HS-5 (cell line): ENCODE measurements at regions not wholly inside any gene's neighbourhood (a gene's known extent, or its start where the extent isn't known, plus 50 kb on each side); places are given as distances from the start of the nearest gene placed in this dataset.
A peak's percentile ranks its signal among the peaks of the same experiment; 100 is the strongest.

ENCODE experiments used
- DNase-seq: peaks from one replicate; pipeline ENCODE4 v3.0.0-alpha.2; 2012; ENCODE audit warnings: low read depth

DNA sequence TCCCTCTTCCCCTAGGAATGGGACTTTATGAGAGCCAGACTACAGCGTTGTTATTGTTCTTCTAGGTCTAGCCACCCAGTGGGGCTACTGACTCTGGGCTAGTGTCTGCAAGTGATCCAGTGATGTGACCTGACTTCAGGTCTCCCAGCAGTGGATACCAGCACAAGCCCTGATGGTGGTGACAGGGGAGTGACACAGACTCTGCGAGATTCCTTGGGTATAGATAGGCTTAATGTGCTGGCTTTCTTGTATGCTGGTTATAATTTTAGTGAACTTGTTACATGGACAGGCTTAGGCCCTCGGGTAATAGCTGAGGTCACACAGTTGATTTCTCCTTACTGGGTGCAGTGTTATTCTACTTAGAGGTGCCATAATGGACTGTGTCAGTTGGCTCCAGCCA is 106.9 kb downstream of the TBC1D30 start:
- DNase-seq: no peak

DNA sequence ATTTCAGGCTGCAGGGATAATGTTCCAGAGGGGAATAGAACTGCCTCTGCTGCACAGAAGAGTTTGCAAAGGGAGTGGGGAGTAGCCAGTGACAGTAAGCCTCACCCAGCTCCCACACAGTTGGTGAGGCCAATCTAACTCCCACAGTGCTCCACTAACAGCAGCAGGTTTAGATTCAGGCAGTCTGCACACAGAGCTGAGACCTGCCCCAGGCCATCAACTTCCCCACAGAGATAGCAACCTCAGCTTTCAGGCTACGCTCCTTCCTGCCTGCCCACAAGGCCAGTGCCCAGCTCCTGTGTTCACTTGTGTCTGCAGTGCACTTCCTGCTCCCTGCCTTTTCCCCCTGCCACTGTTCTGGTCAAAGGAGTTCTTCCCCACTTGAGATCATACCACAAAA is 107.5 kb downstream of the TBC1D30 start:
- no peak for DNase-seq

DNA sequence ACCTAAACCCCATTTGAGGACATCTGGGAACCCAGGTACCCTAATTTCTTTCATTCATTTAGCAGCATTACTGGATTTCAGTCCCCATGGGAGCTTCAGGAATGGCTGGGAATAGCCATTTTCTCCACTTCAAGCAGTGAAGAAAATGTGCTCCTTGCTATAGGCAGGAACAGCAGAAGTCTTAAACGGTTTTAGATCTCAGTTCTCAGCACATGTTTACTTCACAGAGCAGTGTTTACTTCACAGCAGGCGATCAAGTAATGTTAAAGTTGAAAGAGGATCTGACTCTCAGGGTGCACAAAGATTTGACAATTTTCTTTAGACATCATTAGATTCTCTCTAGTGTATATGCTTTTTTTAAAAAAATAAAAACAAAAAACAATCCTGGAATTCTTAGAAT is 109.3 kb downstream of the TBC1D30 start:
- DNase-seq: no peak

DNA sequence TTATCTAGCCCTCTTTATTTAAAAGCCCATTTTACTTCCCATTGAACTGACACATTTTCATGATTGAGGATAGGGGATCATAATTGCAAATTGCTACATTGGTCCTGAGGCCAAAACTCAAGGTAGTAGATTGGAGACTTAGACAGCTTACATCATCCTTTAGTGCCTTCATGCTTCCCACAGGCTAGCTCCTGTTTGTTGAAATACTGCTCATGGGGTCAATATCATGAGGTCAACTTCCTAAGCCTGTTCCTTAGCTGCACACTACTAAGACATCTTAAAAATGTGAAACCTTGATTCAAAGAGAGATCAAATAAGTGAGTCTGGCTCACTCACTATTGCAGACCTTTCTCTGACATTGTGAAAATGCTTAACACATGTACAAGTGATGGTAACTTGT is 113.0 kb downstream of the TBC1D30 start:
- DNase-seq: no peak

DNA sequence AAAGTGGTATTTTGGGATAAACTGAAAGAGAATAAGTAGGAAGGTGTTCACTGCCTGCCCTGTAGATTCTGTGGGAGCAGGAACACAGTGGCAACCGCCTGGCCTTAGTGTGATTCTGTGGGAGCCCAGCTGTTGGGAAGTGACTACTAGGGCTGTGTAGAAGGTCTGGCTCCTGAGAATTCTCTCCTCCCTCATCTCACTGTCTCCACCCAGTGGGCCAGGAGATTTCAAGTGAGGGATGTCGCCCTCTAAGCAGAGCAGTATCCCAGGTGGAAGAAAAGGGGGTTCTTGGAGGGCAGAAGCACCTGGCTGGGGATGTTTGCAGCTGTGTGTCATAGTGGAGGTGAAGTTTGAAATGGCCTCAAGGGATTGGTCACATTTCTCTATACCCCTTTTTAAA is 113.7 kb downstream of the TBC1D30 start:
- no peak for DNase-seq

DNA sequence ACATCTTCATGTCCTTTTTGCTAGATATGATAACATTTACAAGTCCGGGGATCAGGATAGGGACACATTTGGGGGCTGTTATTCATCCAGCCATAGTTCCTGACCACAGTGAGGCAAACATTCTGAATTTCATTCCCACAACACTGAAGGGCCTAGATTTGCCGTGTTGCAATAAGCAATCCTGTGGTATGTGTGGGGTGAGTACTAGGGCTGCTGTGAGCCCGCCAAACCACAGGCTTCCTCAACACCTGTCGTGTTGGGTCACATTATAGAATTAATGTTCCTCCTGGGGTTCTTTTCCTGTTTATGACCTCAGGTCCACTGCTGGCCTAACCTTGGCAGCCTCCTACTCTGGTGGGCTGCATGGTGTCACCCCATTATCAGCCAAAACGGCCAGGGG is 119.2 kb downstream of the TBC1D30 start:
- peak; percentile 32 for DNase-seq

DNA sequence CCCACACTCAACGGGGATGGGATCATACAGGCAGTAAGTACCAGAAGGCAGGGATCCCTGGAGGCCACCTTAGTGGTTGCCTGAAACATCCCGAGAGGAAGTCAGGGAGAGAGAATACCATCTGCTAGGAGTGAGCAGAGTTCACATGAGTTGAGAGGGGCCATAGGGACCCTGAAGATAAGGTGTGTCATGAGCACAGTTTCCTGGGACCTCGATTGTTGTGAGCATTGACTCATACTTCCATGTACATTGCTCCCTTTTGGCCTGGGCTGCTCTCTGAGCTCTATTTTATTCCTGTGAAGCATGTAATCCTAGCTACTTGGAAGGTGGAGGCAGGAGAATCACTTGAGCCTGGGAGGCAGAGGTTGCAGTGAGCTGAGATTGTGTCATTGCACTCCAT is 120.5 kb downstream of the TBC1D30 start:
- no peak for DNase-seq

DNA sequence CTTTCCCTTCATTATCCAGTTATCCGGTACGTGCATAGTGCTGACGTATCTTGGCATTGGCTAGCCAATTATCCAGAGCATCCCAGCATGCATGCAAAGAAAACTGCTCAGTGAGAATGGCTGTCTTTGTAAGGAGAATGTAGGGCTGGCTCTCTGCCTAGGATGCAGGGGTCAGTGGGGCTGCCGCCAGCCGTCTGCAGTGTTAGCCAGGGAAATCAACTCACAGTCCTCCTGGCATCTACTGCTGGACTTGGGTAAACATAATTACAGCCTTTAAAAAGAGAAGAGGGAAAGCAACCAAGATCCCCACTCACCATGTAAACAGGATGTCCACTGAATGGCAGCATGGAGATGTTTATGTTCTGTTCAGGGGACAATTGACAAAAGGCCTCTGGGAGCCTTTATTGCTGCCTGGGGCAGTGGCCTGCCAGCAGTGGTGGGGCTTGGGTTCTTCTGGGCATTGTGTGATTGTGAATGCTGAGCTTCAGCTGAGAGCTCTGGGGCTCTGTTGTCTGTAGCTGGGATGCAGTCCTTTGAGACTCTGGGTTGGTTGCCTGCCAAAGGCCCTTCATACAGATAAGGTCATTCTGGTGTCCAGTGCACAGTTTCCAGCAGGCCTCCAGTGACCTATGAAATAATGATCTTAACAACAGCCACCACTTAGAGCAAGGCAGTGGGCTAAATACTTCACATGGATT is 121.8 kb downstream of the TBC1D30 start:
- DNase-seq: no peak

DNA sequence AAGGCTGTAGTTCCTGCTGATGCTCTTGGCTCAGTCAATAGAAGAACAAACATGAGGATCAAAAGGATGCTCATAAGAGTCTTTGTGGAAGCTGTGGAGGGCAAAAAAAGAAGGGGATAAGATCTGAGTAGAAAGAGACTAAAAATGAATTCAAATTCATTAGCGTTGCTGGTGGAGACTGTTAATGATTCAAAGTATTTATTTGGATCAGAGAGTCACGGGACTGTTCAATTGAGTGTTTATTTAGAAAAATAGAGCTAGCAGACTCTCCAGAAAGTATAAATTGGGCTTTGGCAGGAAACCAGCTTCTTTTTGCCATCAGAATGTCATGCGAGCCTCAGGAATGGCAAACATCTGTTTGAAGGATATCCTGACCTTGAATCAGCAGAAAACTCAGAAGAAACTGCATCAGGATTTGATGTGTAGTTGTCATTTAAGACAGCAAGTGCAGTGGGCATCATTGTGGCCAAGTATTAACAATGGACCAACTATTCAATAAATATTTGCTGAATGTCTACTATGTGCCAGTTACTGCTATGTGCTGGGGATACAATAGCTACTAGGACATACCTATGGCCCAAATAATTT is 126.4 kb downstream of the TBC1D30 start:
- DNase-seq: no peak

DNA sequence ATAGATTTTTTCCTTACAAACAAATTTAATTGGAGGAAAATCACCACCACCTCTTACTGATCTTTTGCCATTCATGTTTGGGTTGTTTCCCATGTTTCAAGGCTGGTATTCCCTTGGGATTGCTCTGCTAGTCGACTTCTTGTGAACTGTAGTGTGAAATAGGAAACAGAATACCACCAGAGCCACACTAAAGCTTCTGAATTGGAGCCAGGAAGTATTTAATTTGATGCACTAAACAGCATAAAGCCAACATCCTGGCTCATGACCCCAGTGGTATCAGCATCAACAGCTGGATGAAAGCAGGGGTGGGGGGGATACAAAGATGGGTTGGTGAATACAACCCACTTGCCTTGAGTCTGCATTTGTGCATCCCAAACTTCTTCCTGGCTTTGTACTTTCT is 127.5 kb downstream of the TBC1D30 start:
- DNase-seq: no peak

DNA sequence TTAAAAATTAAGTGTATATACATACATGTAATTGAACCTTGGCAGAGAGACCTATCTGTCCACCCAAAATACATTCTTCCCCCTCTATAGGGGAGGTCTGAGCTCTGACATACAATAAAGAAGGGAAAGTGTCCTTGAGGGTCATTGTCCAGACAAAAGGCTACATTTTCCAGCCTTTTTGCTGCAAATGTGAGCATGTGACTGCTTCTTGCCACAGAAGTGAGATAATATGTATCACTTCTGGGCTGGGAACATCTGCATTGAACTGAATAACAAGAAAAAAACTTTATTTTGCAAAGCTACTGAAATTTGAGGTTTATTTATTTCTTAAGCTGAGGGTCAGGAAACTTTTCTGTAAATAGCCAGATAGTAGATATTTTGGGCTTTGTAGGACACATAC is 131.3 kb downstream of the TBC1D30 start:
- DNase-seq: no peak

DNA sequence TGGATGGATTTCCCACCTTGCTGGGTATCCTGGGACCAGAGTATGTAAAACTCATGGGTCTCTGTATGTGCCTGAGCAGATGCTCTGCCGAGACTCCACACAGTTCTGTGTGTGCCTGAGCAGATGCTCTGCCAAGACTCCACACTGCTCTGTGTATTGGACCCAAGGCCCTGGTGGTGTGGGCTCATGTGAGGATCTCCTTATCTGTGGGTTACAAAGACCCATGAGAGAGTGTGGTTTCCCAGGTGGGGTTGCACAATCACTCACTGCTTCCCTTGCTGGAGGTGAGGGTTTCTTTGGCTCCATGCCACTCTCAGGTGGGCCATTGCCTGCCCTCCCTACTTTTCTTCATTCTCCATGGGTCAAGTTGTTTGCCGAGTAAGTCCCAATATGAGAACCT is 141.5 kb downstream of the TBC1D30 start:
- DNase-seq: no peak

DNA sequence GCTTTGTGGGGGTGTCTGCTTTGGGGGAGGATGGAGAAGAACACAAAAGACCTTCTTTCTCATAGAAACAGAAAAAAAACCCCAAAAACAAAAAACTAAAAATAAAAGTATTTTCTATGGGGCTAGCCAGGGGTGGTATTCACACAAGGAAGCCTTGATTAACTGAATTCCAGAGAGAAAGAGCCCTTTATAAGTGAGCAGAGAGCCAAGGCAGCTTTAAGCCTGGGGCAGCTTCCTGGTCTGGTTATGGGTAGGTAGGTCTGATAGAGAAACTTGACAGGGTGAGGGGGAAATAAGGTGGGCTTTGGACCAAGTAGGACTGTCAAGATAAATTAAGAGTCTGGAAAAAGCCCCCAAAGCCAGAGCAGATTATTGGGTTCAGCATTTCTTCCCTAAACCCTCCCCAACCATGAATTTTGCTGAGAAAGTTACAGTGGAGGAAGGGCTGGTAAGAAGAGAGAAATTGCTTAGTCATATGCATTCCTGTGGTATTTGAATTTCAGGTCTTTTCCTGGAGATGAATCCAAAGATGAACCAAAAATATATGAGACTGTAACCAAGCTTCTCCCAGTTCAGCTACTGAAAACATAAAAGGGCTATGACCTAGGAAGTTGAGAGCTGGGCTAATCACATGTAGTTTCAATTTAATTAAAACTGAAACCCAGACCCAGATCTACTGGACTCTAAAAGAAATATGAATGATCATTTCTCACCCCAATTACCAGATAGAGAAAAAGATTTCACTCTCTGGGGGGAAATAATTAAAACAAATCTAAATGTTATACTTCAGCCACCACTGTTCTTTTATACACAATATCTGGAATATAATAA is 144.8 kb downstream of the TBC1D30 start:
- DNase-seq: peak; percentile 19

DNA sequence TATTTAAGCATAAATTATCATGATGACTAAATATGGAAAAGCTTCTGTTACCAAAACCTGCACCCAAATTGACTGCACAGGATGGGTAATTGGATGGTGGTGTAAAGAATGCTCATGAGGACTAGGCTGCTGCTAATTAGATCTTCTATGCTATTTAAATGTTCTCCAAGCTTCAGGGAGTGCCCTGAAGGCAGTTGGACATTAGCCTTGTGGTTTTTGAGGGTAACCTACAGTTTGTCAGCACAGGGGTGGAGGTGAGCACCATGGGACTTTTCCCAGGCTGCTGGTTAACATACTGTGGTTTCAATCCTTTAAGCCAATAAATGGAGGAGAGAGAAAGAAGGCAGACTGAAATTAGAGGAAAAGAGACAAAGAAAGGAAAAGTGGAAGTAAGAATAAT is 145.0 kb downstream of the WIF1 start:
- no peak for DNase-seq

DNA sequence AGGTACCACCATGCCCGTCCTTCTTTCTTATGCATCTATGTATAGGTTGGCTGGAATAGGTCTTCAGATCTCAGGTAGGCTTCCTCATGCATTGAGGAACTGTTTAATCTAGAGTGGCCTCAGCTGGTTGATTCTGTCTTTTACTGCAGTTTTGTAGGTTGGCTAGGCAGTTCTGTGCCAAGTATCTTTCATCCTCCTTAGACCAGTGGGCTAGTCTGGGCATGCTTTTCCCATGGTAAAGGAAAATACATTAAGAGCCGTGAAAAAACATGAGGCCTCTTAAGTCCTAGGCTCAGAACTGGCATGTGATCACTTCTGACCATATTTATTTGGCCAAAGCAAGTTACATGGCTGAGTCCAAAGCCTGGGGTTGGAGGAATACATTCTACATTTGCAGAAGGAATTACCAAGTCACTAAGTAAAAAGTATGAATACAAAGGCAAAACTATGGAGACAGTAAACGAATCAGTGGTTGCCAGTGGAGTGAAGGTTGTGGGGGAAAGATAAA is 137.3 kb downstream of the WIF1 start:
- no peak for DNase-seq

DNA sequence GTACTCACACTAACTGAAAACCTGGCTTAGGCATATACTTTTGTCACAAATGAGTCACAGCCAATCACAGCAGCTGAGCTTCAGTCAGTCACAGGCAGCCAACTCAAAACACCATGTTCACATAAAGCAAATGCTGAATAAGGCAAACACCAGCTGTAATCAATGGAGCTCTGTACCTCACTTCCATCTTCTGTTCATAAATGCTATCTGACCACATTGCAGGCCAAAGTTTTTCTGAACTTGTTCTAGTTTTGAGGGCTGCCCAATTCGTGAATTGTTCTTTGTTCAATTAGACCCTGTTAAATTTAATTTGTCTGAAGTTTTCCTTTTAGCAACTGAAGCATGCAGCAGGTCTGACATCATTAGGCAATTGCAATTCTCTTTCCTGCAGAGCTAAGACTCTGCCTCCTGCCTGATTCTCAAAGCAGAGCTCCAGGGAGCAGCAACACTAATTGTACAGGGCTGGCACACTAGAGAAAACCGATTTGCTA is 129.9 kb downstream of the WIF1 start:
- peak; percentile 20 for DNase-seq

DNA sequence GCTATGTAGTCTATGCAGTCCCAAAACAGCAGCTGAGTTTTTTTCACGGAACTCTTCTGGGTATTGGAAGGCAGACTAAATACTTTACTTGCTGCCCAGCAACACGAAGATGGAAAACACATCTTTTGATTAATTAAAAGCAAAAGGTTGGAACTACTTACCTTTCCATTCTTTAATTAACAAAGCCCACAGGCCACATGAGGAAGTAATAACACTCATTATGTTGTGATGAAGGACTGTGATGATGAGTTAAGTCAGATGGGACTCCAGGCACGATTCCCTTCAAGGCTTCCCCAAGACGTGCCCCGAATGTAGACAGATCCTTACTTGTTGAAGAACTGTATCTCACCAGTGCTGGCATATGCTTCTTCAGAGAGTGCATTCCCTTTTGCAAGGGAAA is 129.0 kb downstream of the WIF1 start:
- DNase-seq: no peak

DNA sequence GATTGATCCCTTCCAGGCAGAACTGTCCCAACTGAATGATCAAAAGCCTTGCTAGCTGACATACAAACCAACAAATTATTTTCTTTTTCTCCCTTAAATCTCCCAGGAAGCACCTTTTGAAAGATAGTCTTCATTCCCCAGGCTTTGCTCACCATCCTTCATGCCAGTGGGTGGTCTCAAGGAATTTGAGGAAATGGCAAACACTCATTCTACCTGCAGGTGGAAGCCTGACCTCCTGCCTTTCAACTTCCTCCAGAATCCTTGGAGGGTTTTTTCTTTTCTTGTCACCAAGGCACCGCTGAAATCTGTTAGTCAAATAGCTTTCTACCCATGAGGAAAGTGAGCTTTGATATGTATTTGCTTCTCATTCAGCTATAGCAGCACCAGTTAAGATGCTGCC is 128.5 kb downstream of the WIF1 start:
- DNase-seq: no peak

DNA sequence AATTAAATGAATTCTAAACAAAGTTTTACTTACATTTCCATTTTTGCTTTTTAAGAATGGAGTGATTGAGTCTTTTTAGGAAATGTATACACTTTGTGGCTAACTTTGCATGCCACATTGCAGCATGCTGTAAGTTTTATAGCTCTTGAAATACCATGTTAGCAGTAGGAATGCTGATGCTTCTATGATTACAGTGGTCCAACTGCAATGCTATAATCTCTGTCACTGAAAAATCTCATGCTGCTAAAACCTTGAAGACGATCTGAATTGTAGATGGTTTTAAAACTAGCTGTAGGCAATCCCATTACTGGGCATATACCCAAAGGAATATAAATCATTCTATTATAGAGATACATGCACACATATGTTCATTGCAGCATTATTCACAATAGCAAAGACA is 127.6 kb downstream of the WIF1 start:
- DNase-seq: no peak

DNA sequence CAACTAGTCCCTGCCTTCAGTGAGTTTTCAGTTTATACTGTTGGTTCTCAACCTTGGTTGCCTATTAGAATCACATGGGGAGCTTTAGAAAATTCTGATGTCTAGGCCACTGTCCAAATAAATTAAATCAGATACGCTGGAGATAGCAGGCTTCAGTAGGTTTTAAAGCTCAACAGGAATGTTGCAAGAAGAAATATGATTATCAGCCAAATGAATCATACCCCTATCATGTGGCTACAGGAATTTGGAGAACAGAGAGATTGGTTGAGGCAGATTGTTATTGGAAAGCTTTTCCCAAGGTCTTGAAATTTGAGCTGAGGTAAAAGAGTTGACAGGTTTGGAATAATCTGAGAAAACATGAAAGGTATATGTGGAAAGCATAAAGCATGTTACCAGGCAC is 125.3 kb downstream of the WIF1 start:
- DNase-seq: peak; percentile 51

DNA sequence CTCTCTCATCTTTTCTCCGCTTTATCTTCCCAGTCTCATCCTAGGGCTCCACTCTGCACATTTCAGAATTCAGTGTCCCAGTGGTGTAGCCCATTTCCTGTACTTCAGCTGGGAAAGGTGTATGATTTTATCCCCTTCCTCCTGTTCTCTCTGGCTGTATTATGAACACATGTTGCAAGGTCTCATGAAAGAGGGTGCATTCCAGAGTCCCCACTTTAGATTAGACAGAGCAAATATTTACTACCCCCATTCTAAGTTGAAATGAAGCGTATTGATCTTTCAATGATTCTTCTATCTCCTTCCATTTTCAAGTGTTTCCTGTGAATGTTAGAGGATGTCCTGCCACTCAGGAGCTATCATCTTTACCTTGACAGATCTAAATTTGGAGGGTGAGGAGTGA is 123.2 kb downstream of the WIF1 start:
- DNase-seq: no peak

DNA sequence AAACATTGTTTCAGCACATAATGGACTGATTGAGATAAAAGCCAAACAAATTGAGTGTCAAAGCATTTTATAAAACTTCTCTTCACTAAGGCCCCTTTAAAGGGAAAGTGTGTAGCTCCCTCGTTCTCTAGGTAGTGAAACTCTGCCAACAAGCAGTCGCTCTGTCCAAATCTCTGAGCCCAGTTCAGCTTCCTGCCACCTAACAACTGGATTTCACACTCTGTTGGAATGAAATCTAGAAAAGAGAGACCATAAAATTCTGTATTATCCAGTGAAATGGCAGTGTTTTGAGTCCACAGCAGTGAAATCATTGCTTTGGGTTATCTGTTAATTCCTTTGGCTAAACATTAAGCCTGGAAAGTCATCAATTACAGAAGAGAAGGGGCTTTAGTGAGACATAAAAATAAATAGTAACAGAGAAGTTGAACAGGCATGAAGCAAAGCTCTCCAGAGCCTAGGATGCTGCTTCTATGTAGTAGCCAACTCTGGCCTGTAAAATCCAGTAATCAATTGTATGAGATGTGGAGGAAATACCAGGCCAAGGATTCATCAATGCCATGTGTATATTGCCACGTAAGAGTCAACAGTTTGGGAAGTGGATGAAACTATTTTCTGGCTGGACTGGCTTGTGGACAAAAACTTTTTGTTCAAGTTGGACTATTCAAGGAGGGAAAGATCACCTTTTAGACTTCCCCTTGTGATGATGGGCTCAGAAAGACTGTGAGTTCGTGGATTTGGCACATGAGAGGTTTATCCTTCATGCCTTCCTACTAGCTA is 122.5 kb downstream of the WIF1 start:
- DNase-seq: peak; percentile 75

DNA sequence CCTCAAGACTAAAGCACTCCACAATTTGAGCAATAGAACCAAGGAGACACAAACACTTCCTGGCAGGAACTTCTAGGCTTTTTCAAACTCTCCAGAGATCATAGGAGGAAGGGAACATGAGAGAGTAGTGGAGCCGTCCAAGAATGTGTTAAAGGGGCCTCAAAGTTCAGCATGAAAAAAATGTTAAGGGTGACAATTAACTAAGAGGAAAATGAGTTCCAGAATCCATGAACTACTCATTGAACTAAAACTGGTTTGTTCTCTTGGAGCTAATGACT is 122.0 kb downstream of the WIF1 start:
- no peak for DNase-seq
